ENCODE measurements at regions not wholly inside any gene's neighbourhood (a gene's known extent, or its start where the extent isn't known, plus 50 kb on each side); places are given as distances from the start of the nearest gene placed in this dataset.

GRCh38 chr20:55446301-55446700, 559.0 kb downstream of the CBLN4 start:
- Histone ChIP-seq H3K4me1 (ENCODE audit: insufficient read depth, low read length, poor library complexity, severe bottlenecking) (no peaks in the 10 kb centered on the region), H3K27ac (ENCODE audit: low read depth, low read length, poor library complexity, severe bottlenecking) (no peak overlapping the region), H3K4me3 (ENCODE audit: low read depth, low read length, poor library complexity, severe bottlenecking) (no peak overlapping the region), H3K9me3 (ENCODE audit: low read depth, low read length, poor library complexity, severe bottlenecking) (no peaks in the 10 kb centered on the region), H3K36me3 (ENCODE audit: insufficient read depth, low read length, poor library complexity, severe bottlenecking) (no peaks in the 10 kb centered on the region), H3K27me3 (replicated peaks; ENCODE audit: insufficient read depth, low read depth, low read length, poor library complexity) (no peaks in the 10 kb centered on the region)
- BruUV-seq (replicated peaks), result no TSS peak
- CTCF ChIA-PET, result no interaction called here
- no peak for TF ChIP-seq CTCF (conservative IDR thresholded peaks at IDR 0.05; ENCODE audit: low read depth, low read length)
- no peak for TF ChIP-seq EZH2 (IDR thresholded peaks at IDR 0.05; ENCODE audit: borderline replicate concordance, low read depth, low read length, poor library complexity, severe bottlenecking)
- no peak for DNase-seq (ENCODE audit: low spot score)
- POLR2A ChIA-PET (ENCODE audit: low non-redundant PET), result no interaction called here
- intact Hi-C loops (cut with micrococcal nuclease; ENCODE audit: unreplicated experiment), result no loop called here

- intact Hi-C loops (cut with micrococcal nuclease; ENCODE audit: unreplicated experiment), result no loop called here
These were observed 566.2 kb downstream of the CBLN4 start for GRCh38 chr20:55439070-55439469.

GRCh38 chr20:55437798-55438415, 567.4 kb downstream of the CBLN4 start:
- POLR2A ChIA-PET (ENCODE audit: low non-redundant PET), result no interaction called here
- no TSS peak for BruUV-seq (replicated peaks)
- no peak overlapping the region for H3K27ac ChIP-seq (ENCODE audit: low read depth, low read length, poor library complexity, severe bottlenecking)

More at GRCh38 chr20:55439070-55439469, 566.2 kb downstream of the CBLN4 start:
- Histone ChIP-seq H3K36me3 (ENCODE audit: insufficient read depth, low read length, poor library complexity, severe bottlenecking) (no peaks in the 10 kb centered on the region), H3K27ac (ENCODE audit: low read depth, low read length, poor library complexity, severe bottlenecking) (no peak overlapping the region), H3K4me3 (ENCODE audit: low read depth, low read length, poor library complexity, severe bottlenecking) (no peak overlapping the region), H3K4me1 (ENCODE audit: insufficient read depth, low read length, poor library complexity, severe bottlenecking) (no peaks in the 10 kb centered on the region), H3K9me3 (ENCODE audit: low read depth, low read length, poor library complexity, severe bottlenecking) (peaks cover 4% of the 10 kb centered on the region), H3K27me3 (replicated peaks; ENCODE audit: insufficient read depth, low read depth, low read length, poor library complexity) (no peaks in the 10 kb centered on the region)
- DNase-seq (ENCODE audit: low spot score), result no peak
- CTCF ChIA-PET, result no interaction called here
- POLR2A ChIA-PET (ENCODE audit: low non-redundant PET), result no interaction called here
- BruUV-seq (replicated peaks), result no TSS peak
- TF ChIP-seq CTCF (conservative IDR thresholded peaks at IDR 0.05; ENCODE audit: low read depth, low read length) (no peak), EZH2 (IDR thresholded peaks at IDR 0.05; ENCODE audit: borderline replicate concordance, low read depth, low read length, poor library complexity, severe bottlenecking) (no peak)

More at GRCh38 chr20:55437798-55438415, 567.4 kb downstream of the CBLN4 start:
- intact Hi-C loops (cut with micrococcal nuclease; ENCODE audit: unreplicated experiment), result no loop called here
- CTCF ChIA-PET, result no interaction called here
- H3K4me3 ChIP-seq (ENCODE audit: low read depth, low read length, poor library complexity, severe bottlenecking), result no peak overlapping the region
- no peaks in the 10 kb centered on the region for H3K4me1 ChIP-seq (ENCODE audit: insufficient read depth, low read length, poor library complexity, severe bottlenecking)
- TF ChIP-seq EZH2 (IDR thresholded peaks at IDR 0.05; ENCODE audit: borderline replicate concordance, low read depth, low read length, poor library complexity, severe bottlenecking) (no peak), CTCF (conservative IDR thresholded peaks at IDR 0.05; ENCODE audit: low read depth, low read length) (no peak)
- no peaks in the 10 kb centered on the region for H3K36me3 ChIP-seq (ENCODE audit: insufficient read depth, low read length, poor library complexity, severe bottlenecking)
- H3K9me3 ChIP-seq (ENCODE audit: low read depth, low read length, poor library complexity, severe bottlenecking), result peaks cover 4% of the 10 kb centered on the region
- no peaks in the 10 kb centered on the region for H3K27me3 ChIP-seq (replicated peaks; ENCODE audit: insufficient read depth, low read depth, low read length, poor library complexity)
- no peak for DNase-seq (ENCODE audit: low spot score)
